GM04503 (cell line): ENCODE measurements at regions not wholly inside any gene's neighbourhood (a gene's known extent, or its start where the extent isn't known, plus 50 kb on each side); places are given as distances from the start of the nearest gene placed in this dataset.
"Not testable (repeated sequence)": the region's sequence is repeated elsewhere in the genome, so short reads cannot be mapped to it uniquely, and the experiment has no call there.

Source experiments
- DNase-seq: peaks from one replicate; pipeline ENCODE4 v3.0.0-alpha.2; 2012; ENCODE audit warnings: low read depth

DNA sequence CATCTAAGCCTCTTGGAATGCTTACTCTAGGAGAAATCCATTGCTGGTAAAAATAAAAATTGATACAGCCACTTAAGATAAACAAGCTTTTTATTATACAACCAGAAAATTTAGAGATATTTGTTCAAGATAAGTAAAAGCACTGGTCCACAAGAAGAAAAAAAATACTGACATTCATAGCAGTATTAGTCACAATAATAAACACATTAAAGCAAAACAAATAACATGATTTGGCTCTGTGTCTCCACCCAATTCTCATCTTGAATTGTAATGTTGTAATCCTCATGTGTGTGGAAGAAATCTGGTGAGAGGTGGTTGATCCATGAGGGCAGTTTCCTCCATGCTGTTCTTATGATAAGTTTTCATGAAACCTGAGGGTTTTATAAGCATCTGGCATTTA lies 1093.5 kb upstream of the ADGRB3 start:
- no peak for DNase-seq

- DNase-seq: no peak
These were observed 1097.0 kb upstream of the ADGRB3 start for GRCh38 chr6:67538032-67538431.

GRCh38 chr6:67535946-67536345 lies 1099.1 kb upstream of the ADGRB3 start:
- DNase-seq: no peak

DNA sequence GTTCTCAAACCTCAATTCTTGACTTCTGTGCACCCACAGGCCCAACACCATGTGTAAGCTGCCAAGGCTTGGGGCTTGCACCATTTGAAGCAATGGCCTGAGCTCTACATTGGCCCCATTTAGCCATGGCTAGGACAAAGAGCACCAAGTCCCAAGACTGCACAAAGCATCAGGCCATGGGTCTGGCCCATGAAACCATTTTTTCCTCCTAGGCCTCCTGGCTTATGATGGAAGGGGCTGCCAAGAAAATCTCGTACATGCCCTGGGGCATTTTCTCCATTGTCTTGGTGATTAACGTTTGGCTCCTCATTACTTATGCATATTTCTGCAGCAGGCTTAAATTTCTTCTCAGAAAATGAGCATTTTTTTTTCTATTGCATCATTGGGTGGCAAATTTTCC lies 1128.7 kb upstream of the ADGRB3 start:
- no peak for DNase-seq

DNA sequence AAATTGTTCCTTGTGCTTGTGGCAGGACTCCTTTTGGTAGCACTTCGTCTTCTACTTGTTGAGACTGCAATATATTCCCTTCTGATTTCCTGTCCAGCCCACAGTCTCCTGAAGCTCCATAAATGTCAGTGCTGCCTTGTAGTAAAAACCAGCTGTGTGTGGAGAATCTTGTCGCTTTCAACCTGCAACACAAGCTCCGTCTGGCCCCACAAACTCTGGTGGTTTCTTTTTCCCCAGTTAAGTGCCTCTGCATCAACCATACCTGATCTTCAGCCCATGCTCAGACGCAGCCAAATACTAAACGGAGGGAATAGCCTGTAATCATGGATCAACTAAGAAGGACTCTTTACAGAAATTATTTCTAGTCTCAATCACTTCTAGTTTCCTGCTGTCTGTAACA lies 1133.3 kb upstream of the ADGRB3 start:
- no peak for DNase-seq

DNA sequence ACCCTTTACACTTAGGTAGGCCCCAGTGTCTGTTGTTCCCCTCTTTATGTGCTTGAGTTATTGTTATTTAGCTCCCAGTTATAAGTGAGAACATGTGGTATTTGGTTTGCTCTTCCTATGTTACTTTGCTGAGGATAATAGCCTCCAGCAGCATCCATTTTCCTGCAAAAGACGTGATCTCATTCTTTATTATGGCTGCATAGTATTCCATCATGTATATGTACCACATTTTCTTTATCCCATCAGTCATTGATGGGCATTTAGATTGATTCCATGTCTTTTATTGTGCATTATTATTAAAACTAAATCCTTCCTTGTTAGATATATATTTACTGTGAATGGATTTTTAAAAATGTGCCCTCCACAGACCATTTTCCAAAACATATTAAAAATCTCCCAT lies 1137.3 kb upstream of the ADGRB3 start:
- DNase-seq: no peak

DNA sequence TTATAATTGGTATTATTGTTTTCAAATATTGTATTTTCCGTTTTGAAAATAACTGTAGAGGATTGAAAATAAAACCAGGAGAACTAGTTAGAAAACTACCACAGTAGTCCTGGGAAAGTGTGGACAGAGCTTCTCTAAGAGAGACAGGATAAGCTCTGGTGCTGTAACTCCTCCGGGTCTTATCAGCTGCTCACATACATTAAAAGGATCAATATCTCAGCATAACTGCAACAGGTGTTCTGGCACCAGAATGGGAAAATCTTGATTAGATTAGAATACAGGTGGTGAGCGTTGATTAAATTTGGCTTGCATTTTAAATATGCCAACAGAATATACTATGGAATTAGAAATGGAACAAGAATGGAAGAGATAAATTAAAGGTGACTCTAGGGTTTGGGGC lies 1138.9 kb upstream of the ADGRB3 start:
- no peak for DNase-seq

DNA sequence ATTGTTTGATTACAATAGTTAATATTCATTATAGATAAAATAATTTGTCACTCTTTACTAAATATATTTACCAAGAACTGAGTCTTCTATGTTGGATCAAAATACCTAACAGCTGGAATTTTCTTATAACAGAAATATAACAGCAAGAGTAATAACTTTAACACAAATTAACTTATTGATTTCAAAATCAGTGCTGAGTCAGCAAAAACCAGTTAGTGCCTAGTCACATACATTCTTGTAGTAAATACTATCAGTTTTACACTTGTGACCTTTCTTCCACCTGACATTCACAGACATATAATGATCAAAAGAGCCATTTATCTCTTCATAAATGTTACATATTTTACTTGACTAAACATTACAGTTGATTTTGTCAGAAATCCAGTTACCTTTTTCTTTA lies 1141.4 kb upstream of the ADGRB3 start:
- no peak for DNase-seq

DNA sequence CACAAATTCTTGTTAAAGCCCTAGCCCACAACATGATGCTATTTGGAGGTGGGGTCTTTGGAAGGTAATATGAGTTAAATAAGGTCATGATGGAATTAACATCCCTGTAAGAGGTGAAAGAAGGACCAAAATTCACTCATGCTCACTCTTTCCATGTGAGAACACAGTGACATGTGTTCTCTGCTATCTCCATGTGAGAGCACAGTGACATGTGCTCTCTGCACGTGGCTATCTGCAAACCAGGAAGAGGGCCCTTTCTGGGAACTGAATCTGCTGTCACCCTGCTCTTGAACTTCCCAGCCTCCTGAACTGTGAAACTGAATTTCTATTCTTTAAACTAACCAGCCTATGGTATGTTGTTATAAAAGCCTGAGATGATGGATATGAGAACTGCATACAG lies 1159.4 kb upstream of the ADGRB3 start:
- no peak for DNase-seq

DNA sequence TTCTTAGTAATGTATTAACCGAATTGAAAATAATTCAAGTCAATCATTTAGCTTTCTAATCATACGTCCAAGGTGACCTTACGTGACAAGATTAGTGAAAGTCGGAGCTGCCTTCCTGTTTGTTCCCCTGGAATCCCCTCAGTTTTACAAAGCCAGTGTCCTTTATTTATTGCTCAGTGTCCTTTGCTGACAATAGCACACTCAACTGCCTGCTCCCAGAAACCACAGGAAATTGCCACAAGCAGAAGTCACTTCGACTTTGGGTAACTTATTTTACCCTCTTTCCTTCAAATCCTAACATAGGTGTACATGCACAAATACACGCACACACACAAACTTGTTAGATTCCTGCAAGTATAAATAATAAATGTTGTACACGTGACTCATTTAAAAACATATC lies 1167.7 kb upstream of the ADGRB3 start:
- DNase-seq: no peak

DNA sequence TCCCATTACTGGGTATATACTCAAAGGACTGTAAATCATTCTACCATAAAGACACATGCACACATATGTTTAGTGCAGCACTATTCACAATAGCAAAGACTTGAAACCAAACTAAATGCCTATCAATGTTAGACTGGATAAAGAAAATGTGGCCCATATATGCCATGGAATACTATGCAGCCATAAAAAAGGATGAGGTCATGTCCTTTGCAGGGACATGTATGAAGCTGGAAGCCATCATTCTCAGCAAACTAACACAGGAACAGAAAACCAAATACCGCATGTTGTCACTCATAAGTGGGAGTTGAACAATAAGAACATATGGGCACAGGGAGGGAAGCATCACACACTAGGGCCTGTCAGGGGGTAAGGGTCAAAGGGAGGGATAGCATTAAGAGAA lies 1172.4 kb upstream of the ADGRB3 start:
- not testable (repeated sequence) for DNase-seq

DNA sequence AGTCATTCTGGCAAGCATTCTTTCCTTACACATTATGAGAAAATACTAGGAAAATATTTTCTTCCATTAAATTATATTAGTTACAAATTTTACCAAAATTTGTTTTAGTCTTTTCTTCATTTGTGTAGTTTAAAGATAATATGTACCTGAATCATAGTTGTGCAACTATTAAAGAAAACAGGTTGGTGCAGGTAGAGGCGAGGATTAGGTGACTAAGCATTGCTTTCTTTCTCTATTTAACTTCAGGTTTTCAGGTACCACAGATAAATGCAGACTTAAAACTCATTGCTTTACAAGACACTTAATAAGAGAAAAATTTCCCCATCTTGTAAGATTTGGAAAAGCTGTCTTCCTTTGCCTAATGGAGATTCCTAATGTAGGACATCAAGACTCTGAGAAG lies 1175.5 kb upstream of the ADGRB3 start:
- no peak for DNase-seq

GRCh38 chr6:67458265-67458664 lies 1176.8 kb upstream of the ADGRB3 start:
- no peak for DNase-seq

GRCh38 chr6:67451874-67452273 lies 1183.2 kb upstream of the ADGRB3 start:
- no peak for DNase-seq

- no peak for DNase-seq
These were observed 1184.4 kb upstream of the ADGRB3 start for GRCh38 chr6:67450641-67451040.

DNA sequence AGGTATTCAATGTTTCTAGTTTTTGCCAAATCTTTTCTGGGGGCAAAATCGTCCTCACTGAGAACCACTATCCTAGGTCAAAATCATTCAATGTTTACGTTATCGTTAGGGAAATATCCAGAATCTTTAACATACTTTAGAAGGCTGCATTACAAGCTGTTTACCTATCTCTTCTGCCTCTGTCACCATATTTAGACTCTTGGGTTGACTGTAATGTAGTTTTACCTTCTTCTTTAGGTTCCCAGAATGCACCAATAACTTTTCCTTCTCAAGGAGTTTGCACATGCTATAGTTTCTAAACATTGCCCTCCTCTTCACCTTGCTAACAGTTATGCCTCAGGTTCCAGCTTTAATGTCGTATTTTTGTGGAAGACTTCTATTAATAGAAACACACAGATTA lies 1185.5 kb upstream of the ADGRB3 start:
- DNase-seq: no peak

DNA sequence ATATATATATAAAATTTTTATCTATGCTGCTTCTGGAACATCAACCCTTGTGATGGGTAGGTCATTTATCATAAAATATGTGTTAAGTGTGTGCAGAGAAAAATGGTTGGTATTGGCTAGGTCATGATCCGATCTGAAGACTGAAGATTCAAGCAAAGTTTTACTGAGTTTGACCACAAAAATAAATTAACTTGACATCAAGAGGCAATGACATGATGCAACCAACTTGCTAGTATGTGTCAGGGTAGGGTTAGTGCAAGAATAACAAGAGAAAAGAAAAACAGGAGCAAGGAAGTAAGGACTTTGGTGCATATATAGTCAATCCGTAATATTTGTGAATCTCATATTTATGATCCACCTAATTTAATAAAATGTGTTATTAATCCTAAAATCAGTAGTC lies 1202.0 kb upstream of the ADGRB3 start:
- DNase-seq: no peak

DNA sequence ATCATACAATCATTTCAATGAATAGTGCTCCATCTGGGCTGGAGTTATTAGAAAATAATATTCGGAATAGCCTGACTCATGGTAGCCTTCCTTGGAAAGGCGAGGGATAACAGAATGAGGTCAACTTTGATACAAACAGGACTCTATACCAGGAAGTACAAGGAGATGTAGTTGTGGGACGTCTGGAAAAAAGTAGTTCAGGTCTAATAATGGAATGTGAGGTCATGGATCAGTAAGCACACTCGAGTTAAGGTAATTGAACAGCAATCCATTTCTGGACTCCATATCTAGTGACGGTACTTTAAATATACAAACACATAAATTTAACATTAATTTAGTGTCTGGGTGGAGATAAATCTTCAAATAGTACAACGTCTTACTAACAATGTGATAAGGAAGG lies 1204.0 kb upstream of the ADGRB3 start:
- no peak for DNase-seq

DNA sequence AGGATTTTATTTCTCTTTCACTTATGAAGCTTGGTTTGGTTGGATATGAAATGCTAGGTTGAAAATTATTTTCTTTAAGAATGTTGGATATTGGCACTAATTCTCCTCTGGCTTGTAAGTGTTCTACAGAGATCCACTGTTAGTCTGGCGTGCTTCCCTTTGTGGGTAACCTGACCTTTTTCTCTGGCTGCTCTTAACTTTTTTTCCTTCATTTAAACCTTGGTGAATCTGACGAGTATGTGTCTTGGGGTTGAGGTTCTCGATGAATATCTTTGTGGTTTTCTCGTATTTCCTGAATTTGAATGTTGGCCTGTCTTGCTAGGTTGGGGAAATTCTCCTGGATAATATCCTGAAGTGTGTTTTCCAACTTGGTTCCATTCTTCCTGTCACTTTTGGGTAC lies 1208.4 kb upstream of the ADGRB3 start:
- not testable (repeated sequence) for DNase-seq

DNA sequence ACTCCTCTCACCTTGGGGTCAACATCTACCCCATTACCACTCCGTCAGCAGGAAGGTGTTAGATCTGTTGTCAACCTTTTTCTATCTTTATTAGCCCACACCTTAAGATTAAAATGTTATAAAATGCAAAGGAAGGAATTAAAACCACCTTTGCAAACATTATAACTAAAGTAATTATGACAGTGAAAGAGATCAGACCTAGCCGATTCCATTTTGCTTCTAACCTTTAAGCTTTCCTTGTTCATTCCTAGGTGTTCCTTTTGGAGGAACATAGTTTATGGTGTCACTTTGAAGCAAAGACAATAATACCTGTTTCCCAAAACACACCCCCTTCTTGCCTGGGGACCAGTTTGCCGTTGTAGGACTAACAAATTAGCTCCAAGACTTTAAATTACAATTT lies 1223.0 kb upstream of the ADGRB3 start:
- no peak for DNase-seq

DNA sequence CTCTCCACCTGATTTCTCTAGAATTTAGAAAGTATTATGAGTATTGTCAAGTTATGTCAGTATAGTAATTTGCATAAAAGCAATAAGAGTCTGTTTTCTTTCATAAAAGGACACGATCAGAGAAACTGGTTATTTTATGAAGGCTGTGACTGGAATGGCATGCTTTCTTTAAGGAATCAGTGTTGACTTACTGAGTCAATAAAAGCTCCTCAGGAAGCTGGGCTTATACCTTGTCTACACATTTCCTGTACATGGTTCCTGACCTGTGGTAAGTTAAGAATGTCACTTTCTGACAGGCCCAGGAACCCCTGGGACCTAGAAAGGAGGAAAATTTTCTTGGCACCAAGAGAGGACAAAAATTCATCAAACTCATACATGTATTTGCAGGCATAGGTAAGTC lies 1224.0 kb upstream of the ADGRB3 start:
- no peak for DNase-seq

DNA sequence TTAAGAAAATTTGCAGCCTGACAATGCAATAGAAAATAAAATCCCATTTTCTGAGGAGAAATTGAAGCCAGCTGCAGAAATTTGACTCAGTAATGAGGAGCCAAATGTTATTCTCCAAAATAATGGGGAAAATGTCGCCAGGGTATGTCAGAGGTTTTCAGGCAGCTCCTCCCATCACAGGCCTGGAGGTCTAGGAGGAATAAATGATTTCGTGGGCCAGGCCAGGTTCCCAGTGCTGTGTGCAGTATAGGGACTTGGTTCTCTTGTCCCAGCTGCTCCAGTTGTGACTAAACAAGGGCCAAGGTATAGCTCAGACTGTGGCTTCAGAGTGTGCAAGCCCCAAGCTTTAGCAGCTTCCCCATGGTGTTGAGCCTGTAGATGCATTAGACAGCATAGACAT lies 1240.8 kb upstream of the ADGRB3 start:
- DNase-seq: no peak

- no peak for DNase-seq
These were observed 1241.7 kb upstream of the ADGRB3 start for GRCh38 chr6:67393356-67393755.

GRCh38 chr6:67391955-67392354 lies 1243.1 kb upstream of the ADGRB3 start:
- no peak for DNase-seq

- no peak for DNase-seq
These were observed 1265.4 kb upstream of the ADGRB3 start for GRCh38 chr6:67369679-67370078.
